GM23248 (cell line): ENCODE measurements at regions not wholly inside any gene's neighbourhood (a gene's known extent, or its start where the extent isn't known, plus 50 kb on each side); places are given as distances from the start of the nearest gene placed in this dataset.
"Not testable (repeated sequence)": the region's sequence is repeated elsewhere in the genome, so short reads cannot be mapped to it uniquely, and the experiment has no call there.

Experiments
- EZH2 ChIP-seq: fragments of 200-600 bp; sonication (generic); IDR thresholded peaks from 2 replicates; pipeline ENCODE4 v1.6.1; 2018; ENCODE audit warnings: antibody characterized with exemption, mild to moderate bottlenecking; ENCODE audit not compliant: insufficient read depth, poor library complexity, severe bottlenecking
- EZH2phosphoT487 ChIP-seq: fragments of 200-600 bp; sonication (generic); IDR thresholded peaks from 2 replicates; pipeline ENCODE4 v1.6.1; 2018; ENCODE audit warnings: antibody characterized with exemption, moderate library complexity, mild to moderate bottlenecking, low read depth; ENCODE audit not compliant: insufficient read depth

DNA sequence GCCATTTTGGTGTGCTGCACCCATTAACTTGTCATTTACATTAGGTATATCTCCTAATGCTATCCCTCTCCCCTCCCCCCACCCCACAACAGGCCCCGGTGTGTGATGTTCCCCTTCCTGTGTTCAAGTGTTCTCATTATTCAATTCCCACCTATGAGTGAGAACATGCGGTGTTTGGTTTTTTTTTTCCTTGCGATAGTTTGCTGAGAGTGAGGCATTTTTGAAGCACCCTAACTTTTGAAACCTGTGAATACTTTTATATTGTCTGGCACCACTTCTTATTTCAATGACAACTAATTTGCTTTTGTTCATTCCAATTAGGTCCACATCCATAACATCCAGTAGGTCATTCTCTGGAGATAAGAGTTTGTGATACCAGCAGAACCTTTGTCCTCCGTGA is 244.0 kb upstream of the PTGER4 start:
- TF ChIP-seq EZH2phosphoT487, EZH2: not testable (repeated sequence)
